GM13976 (cell line): ENCODE measurements at regions not wholly inside any gene's neighbourhood (a gene's known extent, or its start where the extent isn't known, plus 50 kb on each side); places are given as distances from the start of the nearest gene placed in this dataset.

Experiments
- DNase-seq: peaks from one replicate; pipeline ENCODE4 v3.0.0; 2012; ENCODE audit warnings: low spot score
- CTCF ChIP-seq: IDR thresholded peaks from 2 replicates; pipeline ENCODE4 v1.5.1; 2012; ENCODE audit warnings: borderline replicate concordance, mild to moderate bottlenecking; ENCODE audit not compliant: insufficient read depth; ENCODE audit errors: extremely low read depth, missing control alignments, control extremely low read depth
- in situ Hi-C: fragments of 300-500 bp; cut with MboI; formaldehyde crosslinking; loops from one replicate; pipeline ENCODE4 v1.12.0; 2022; ENCODE audit warnings: low sequenced_read_pairs, mixed read lengths, inconsistent platforms; ENCODE audit not compliant: unreplicated experiment

DNA sequence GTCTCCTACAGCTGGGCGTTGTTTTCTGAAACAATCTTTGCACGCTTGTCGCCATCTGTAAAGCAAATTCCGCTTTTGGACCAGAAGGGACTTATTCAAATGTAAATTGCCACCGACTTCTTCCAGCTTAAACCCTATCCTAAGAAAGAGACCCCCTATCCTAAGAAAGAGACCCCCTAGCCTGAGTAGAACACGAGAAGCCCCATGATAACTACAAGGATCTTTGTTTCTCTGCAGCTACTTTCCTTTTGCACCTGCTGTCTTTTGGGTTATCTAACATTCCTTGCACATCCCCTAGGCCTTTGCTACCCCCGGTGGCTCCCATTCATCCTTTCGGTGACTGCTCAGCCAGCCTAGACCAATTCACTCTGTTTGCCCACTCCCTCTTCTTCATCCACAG, 536.0 kb upstream of the PRKX start:
- in situ Hi-C loops = no loop called here
- no peak for TF ChIP-seq CTCF
- no peak for DNase-seq

DNA sequence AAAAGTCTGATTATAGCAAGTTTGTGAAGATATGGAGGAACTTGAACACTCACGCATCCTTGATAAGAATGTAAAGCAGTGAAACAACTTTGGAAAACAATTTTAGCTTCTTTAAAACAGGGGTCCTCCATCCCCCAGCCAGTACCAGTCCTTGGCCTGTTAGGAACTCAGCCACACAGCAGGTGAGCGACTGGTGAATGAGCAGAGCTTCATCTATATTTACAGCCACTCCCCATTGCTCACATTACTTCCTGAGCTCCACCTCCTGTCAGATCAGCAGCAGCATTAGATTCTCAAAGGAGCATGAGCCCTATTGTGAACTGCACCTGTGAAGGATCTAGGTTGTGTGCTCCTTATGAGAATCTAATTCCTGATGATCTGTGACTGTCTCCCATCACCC, 530.3 kb upstream of the PRKX start:
- TF ChIP-seq CTCF = no peak
- DNase-seq = no peak
- in situ Hi-C loops = no loop called here

DNA sequence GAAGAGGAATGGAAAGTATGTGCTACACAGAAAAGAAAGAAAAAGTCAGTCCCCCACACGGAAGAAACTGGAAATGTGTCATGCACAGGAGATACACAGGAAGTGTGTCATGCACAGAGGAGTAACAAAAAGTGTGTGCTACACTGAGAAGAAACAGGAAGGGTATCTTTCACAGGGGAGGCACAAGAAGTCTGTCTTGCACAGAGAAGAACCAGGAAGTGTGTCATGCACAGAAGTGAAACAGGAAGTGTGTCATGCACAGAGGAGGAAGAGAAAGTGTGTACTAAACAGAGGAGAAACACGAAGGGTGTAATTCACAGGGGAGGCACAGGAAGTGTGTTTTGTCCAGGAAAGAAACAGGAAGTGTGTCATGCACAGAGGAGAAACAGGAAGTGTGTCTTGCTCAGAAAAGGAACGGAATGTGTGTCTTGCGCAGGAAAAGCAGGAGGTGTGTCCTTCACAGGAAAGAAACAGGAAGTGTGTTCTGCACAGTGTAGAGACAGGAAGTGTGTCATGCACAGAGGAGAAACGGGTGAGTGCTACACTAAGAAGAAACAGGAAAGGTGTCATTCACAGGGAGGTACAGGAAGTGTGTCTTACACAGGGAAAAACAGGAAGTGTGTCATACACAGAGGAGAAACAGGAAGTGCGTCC, 527.2 kb upstream of the PRKX start:
- no peak for DNase-seq
- in situ Hi-C loops = no loop called here
- no peak for TF ChIP-seq CTCF

DNA sequence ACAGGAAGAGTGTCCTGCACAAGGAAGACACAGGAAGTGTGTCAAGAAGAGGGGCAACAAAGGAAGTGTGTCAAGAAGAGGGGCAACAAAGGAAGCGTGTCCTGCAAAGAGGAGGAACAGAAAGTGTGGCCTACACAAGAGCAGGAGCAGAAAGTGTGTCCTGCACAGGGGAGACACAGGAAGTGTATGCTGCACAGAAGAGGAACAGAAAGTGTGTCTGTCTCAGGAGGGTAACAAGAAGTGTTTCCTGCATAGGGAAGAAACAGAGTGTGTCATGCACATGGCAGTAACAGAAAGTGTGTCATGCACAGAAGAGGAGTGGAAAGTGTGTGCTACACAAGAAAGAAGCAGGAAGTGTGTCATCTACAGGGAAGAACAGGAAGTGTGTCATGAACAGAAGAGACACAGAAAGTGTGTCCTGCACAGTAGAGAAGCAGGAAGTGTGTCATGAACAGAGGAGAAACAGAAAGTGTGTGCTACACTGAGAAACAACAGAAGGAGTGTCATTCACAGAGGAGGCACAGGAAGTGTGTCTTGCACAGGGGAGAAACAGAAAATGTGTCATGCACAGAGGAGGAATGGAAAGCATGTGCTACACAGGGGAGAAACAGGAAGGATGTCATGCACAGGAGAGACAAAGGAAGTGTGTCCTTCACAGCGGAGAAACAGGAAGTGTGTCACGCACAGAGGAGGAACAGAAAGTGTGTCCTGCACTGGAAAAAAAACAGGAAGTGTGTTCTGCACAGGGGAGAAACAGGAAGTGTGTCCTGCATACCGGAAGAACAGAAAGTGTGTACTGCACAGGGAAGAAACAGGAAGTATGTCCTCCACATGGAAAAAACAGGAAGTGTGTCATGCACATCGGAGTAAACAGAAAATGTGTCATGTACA, 526.4 kb upstream of the PRKX start:
- in situ Hi-C loops = no loop called here
- no peak for TF ChIP-seq CTCF
- DNase-seq = no peak

DNA sequence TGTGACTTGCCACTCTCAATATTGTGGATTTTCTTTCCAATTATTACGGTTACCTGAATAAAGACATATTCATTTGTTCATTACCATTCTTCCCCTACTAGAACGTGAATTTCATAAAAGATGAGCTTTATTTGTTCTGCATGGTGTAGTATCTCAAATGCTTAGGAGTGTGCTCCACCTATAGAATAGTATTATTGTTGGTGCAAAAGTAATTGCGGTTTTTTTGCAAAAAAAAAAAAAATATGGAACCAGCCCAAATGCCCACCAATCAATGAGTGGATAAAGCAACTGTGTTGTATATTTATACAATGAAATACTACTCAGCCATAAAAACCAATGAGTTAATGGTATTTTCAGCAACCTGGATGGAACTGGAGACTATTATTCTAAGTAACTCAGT, 525.5 kb upstream of the PRKX start:
- in situ Hi-C loops = no loop called here
- no peak for DNase-seq
- no peak for TF ChIP-seq CTCF

DNA sequence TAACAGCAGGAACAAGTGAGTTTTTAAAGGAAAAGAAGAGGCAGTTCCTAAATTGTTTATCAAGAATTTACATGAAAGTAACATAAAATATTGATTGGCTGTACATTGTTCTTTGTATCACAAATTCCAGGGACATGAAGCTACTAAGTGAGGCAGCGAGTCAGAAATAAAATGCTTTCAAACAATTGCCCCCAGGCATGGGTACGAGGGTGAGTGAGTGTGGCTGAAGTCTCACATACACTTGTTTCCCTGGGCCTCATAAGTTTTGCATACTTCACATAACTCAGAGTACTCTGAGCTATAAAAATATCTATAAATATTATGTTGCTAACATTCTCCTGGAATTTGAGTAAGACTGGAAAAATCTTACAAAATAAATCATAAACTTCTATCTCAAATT, 511.6 kb upstream of the PRKX start:
- in situ Hi-C loops = no loop called here
- no peak for TF ChIP-seq CTCF
- no peak for DNase-seq
